HEK293 (cell line): ENCODE measurements at regions not wholly inside any gene's neighbourhood (a gene's known extent, or its start where the extent isn't known, plus 50 kb on each side); places are given as distances from the start of the nearest gene placed in this dataset.
"Not testable (repeated sequence)": the region's sequence is repeated elsewhere in the genome, so short reads cannot be mapped to it uniquely, and the experiment has no call there.

Source experiments
- CTCF ChIP-seq: fragments of 450-650 bp; formaldehyde crosslinking; IDR thresholded peaks from 2 replicates; pipeline ENCODE4 v1.5.1; 2016; ENCODE audit warnings: missing biosample characterization, missing genetic modification characterization
- KLF10 ChIP-seq: fragments of 450-650 bp; IDR thresholded peaks from 2 replicates; pipeline ENCODE4 v1.5.1; 2018; ENCODE audit warnings: missing biosample characterization, mild to moderate bottlenecking, missing genetic modification characterization
- KLF17 ChIP-seq: fragments of 450-650 bp; formaldehyde crosslinking; IDR thresholded peaks from 2 replicates; pipeline ENCODE4 v1.5.1; 2016; ENCODE audit warnings: missing biosample characterization, missing genetic modification characterization
- SETDB1 ChIP-seq: IDR thresholded peaks from one replicate; pipeline ENCODE4 v1.6.1; 2017; ENCODE audit warnings: mild to moderate bottlenecking, low read length, moderate library complexity, mixed read lengths; ENCODE audit not compliant: insufficient read length
- ZBTB17 ChIP-seq: fragments of 450-650 bp; formaldehyde crosslinking; IDR thresholded peaks from 2 replicates; pipeline ENCODE4 v1.5.1; 2016; ENCODE audit warnings: missing biosample characterization, missing genetic modification characterization
- ZBTB44 ChIP-seq: fragments of 450-650 bp; IDR thresholded peaks from 2 replicates; pipeline ENCODE4 v1.5.1; 2018; ENCODE audit warnings: missing biosample characterization, mild to moderate bottlenecking, missing genetic modification characterization
- ZBTB8A ChIP-seq: fragments of 450-650 bp; formaldehyde crosslinking; IDR thresholded peaks from 2 replicates; pipeline ENCODE4 v1.5.1; 2016; ENCODE audit warnings: missing biosample characterization, missing genetic modification characterization
- ZNF23 ChIP-seq: fragments of 450-650 bp; formaldehyde crosslinking; IDR thresholded peaks from 2 replicates; pipeline ENCODE4 v1.5.1; 2016; ENCODE audit warnings: missing biosample characterization, missing genetic modification characterization, borderline replicate concordance
- ZNF704 ChIP-seq: fragments of 450-650 bp; formaldehyde crosslinking; IDR thresholded peaks from 2 replicates; pipeline ENCODE4 v1.5.1; 2016; ENCODE audit warnings: missing biosample characterization, missing genetic modification characterization
- ZNF76 ChIP-seq: fragments of 450-650 bp; formaldehyde crosslinking; IDR thresholded peaks from 2 replicates; pipeline ENCODE4; 2016; ENCODE audit warnings: low read depth, missing biosample characterization, missing genetic modification characterization, borderline replicate concordance

GRCh38 chr5:110316566-110316965 lies 409.9 kb downstream of the TMEM232 start:
- not testable (repeated sequence) for TF ChIP-seq ZNF76 (tag by site-specific recombination); KLF17 (tag by site-specific recombination); ZBTB8A (tag by site-specific recombination); ZNF704; ZBTB17; CTCF; KLF10 (tag by site-specific recombination); ZBTB44 (tag by site-specific recombination); SETDB1; ZNF23 (tag by site-specific recombination)
